ENCODE measurements at regions not wholly inside any gene's neighbourhood (a gene's known extent, or its start where the extent isn't known, plus 50 kb on each side); places are given as distances from the start of the nearest gene placed in this dataset.

- TF ChIP-seq CTCF (IDR thresholded peaks at IDR 0.05; ENCODE audit: borderline replicate concordance, extremely low read depth, low read length, poor library complexity, severe bottlenecking) (no peak), EZH2 (IDR thresholded peaks at IDR 0.05; ENCODE audit: borderline replicate concordance, low read depth, low read length, severe bottlenecking) (no peak)
These were observed 592.2 kb downstream of the ANXA1 start for GRCh38 chr9:73743826-73744225.
